ENCODE measurements at regions not wholly inside any gene's neighbourhood (a gene's known extent, or its start where the extent isn't known, plus 50 kb on each side); places are given as distances from the start of the nearest gene placed in this dataset.
A peak's percentile ranks its signal among the peaks of the same experiment; 100 is the strongest.

GRCh38 chr6:126529637-126530362 is 189.9 kb downstream of the CENPW start:
- Histone ChIP-seq H3K4me3 (no peak overlapping the region), H3K36me3 (replicated peaks in 1 of 2) (no peaks in the 10 kb centered on the region), H3K9me3 (replicated peaks in 1 of 3) (no peaks in the 10 kb centered on the region), H3K4me1 (replicated peaks in 1 of 2) (no peaks in the 10 kb centered on the region), H3K27me3 (no peaks in the 10 kb centered on the region), H3K27ac (no peak overlapping the region)
- WGBS, 4 donors = 38 to 46% (median 43%) methylated on average over 2 of the region's 2 CpGs
- intact Hi-C loops (cut with DNase I) = no loop called here
- no peak for DNase-seq
- TF ChIP-seq CTCF (IDR thresholded peaks at IDR 0.05) (peak in 2 of 6 experiments; percentile 9 to 15), POLR2A (IDR thresholded peaks at IDR 0.05) (no peak)

- TF ChIP-seq POLR2A (IDR thresholded peaks at IDR 0.05) (no peak), CTCF (IDR thresholded peaks at IDR 0.05) (no peak)
- DNase-seq = no peak
- H3K27ac ChIP-seq = no peak overlapping the region
- no peak overlapping the region for H3K4me3 ChIP-seq
- H3K9me3 ChIP-seq (replicated peaks in 1 of 3) = no peaks in the 10 kb centered on the region
- H3K27me3 ChIP-seq = no peaks in the 10 kb centered on the region
- H3K4me1 ChIP-seq (replicated peaks in 1 of 2) = no peaks in the 10 kb centered on the region
- no peaks in the 10 kb centered on the region for H3K36me3 ChIP-seq (replicated peaks in 1 of 2)
- intact Hi-C loops (cut with DNase I) = no loop called here
These were observed 190.9 kb downstream of the CENPW start for GRCh38 chr6:126530775-126531174.

GRCh38 chr6:126531286-126531685 is 191.4 kb downstream of the CENPW start:
- TF ChIP-seq POLR2A (IDR thresholded peaks at IDR 0.05) (no peak), CTCF (IDR thresholded peaks at IDR 0.05) (no peak)
- Histone ChIP-seq H3K36me3 (replicated peaks in 1 of 2) (no peaks in the 10 kb centered on the region), H3K4me1 (replicated peaks in 1 of 2) (no peaks in the 10 kb centered on the region), H3K4me3 (no peak overlapping the region), H3K27me3 (no peaks in the 10 kb centered on the region), H3K27ac (no peak overlapping the region), H3K9me3 (replicated peaks in 1 of 3) (no peaks in the 10 kb centered on the region)
- intact Hi-C loops (cut with DNase I) = no loop called here
- no peak for DNase-seq

DNA sequence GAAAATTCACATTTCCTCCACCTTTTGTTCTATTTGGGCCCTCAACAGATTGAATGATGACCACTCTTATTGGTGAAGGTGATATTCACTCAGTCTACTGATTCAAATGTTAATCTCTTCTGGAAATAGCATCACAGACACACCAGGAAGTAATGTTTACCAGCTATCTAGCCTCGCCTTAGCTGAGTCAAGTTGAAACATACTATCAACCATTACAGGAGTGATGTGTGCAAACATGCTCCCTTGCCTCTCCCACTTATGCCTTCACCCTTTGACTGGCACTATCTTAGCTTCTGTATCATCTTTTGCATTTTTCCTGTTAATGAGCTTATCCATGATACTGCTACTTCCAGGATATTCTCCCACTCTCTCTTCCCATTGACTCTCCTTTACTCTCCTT is 191.9 kb downstream of the CENPW start:
- WGBS, 4 donors = 71 to 87% (median 79%) methylated on average over 1 of the region's 1 CpG

More for the DNA sequence above, 191.9 kb downstream of the CENPW start:
- H3K4me1 ChIP-seq (replicated peaks in 1 of 2) = no peaks in the 10 kb centered on the region
- no peak overlapping the region for H3K4me3 ChIP-seq
- no peaks in the 10 kb centered on the region for H3K36me3 ChIP-seq (replicated peaks in 1 of 2)
- H3K9me3 ChIP-seq (replicated peaks in 1 of 3) = no peaks in the 10 kb centered on the region
- no peak overlapping the region for H3K27ac ChIP-seq
- TF ChIP-seq CTCF (IDR thresholded peaks at IDR 0.05) = no peak
- TF ChIP-seq POLR2A (IDR thresholded peaks at IDR 0.05) = no peak
- intact Hi-C loops (cut with DNase I) = no loop called here
- DNase-seq = no peak
- no peaks in the 10 kb centered on the region for H3K27me3 ChIP-seq
